Stomach smooth muscle (tissue), 2 donors: ENCODE measurements at regions not wholly inside any gene's neighbourhood (a gene's known extent, or its start where the extent isn't known, plus 50 kb on each side); places are given as distances from the start of the nearest gene placed in this dataset.

Experiments used
- H3K27ac ChIP-seq: one replicate; pipeline ENCODE4 v1.7.0; 2013; ENCODE audit warnings: mild to moderate bottlenecking, low read length, inconsistent platforms
- H3K27me3 ChIP-seq, 2 donors: one replicate each; pipeline ENCODE4 v1.7.0; 2013; ENCODE audit warnings: low read length in 2 of 2; ENCODE audit not compliant: insufficient read depth in 2 of 2, control insufficient read depth in 1 of 2
- H3K36me3 ChIP-seq, 2 donors: one replicate each; pipeline ENCODE4 v1.7.0; 2013; ENCODE audit warnings: low read length in 2 of 2; ENCODE audit not compliant: control insufficient read depth in 2 of 2, insufficient read depth in 2 of 2
- H3K4me1 ChIP-seq: one replicate; pipeline ENCODE4 v1.7.0; 2013; ENCODE audit warnings: low read length; ENCODE audit not compliant: control insufficient read depth, insufficient read depth
- H3K4me3 ChIP-seq, 2 donors: one replicate each; pipeline ENCODE4 v1.7.0; 2013; ENCODE audit warnings: low read length in 2 of 2
- H3K9ac ChIP-seq, 2 donors: one replicate each; pipeline ENCODE4 v1.7.0; 2013; ENCODE audit warnings: low read length in 2 of 2, mild to moderate bottlenecking in 1 of 2
- H3K9me3 ChIP-seq, 2 donors: one replicate each; pipeline ENCODE4 v1.7.0; 2013; ENCODE audit warnings: low read length in 2 of 2; ENCODE audit not compliant: control insufficient read depth in 2 of 2
- donor health status: healthy.
- donor health status: Pancreatic carcinoma.

DNA sequence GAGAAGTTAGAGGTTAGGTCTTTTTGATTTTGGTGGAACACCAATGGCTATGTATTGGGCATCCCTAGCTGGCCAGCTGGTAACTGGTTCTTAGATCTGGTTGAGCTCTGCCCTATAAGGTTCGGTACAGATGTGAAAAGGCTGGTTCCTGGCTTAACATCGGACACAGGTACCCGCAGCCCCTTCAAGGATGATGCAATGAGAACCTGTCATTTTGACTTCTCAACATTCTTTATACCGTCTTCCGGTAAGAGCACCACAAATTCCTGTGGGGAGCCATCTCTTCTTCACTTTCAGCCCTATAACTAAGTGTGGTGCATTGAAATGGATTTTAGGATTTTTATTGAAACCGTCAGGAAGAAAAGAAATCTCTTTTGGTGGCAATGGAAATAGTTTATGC lies 222.8 kb downstream of the ADAMTS9 start:
- Histone ChIP-seq H3K9ac (no peak overlapping the region), H3K27me3 (peaks cover 0 to 6% of the 10 kb centered on the region in 2 donors), H3K4me3 (no peak overlapping the region), H3K9me3 (no peaks in the 10 kb centered on the region), H3K4me1 (no peaks in the 10 kb centered on the region), H3K27ac (no peak overlapping the region), H3K36me3 (no peaks in the 10 kb centered on the region)

DNA sequence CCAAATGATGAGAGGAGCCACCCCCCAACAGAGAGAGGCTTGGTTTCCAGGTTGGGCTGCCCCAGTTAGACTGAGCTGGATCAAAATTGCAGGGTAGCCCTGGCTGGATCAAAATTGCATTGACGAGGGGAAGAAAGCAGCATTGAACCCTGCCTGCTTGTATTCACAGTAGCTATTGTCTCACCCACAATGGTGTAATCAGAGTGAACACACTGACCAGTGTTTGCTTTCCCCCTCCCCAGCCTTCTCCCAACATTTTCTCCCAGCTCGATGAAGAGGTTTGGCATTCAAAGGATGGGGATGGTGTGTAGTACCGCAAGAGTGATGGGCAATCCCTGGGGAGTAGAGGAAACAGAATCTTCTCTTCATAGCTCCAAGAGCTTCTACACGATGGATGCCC lies 223.8 kb downstream of the ADAMTS9 start:
- no peaks in the 10 kb centered on the region for H3K36me3 ChIP-seq
- H3K4me3 ChIP-seq, result no peak overlapping the region
- no peaks in the 10 kb centered on the region for H3K4me1 ChIP-seq
- H3K9me3 ChIP-seq, result no peaks in the 10 kb centered on the region
- no peak overlapping the region for H3K27ac ChIP-seq
- H3K9ac ChIP-seq, result no peak overlapping the region
- peaks cover 0 to 6% of the 10 kb centered on the region in 2 donors for H3K27me3 ChIP-seq

DNA sequence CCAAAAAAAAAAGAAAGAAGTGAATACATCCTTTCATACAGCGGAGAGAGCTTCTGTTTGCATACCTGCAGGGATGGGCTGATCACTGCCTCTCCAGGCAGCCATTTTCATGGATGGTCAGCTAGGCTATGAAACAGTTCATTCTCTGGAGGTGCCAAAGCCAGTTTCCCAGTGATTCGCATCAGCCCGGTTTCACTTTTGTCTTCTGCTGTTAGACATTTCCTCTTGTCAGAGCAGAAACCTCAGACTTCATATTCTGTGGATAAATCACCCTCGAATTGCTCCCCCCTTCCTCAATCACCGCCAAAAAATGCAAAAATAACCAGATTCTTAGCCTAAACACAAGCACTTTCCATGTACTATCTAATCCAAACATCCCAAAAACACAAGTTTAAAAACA lies 225.6 kb downstream of the ADAMTS9 start:
- H3K9me3 ChIP-seq, result no peaks in the 10 kb centered on the region
- H3K27me3 ChIP-seq, result peaks cover 0 to 6% of the 10 kb centered on the region in 2 donors
- no peaks in the 10 kb centered on the region for H3K4me1 ChIP-seq
- no peak overlapping the region for H3K9ac ChIP-seq
- H3K36me3 ChIP-seq, result no peaks in the 10 kb centered on the region
- H3K4me3 ChIP-seq, result no peak overlapping the region
- no peak overlapping the region for H3K27ac ChIP-seq

DNA sequence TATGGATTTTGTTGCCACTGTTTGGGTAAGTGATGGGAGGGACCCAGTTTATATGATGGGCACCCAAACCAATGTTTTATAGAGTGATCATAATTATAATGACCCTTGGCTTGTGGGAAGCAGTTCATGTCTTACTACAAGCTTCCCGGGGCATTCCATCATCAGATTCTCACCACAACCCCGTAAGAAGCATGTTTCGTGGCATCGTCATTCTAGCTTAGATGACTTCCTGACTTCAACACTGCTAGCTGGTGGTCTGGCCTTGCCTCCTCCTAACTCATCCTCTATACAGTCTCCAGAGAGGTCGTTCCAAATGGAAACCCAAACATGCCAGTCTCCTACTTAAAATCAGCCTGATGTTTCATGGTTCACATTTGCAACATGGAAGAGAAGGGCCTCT lies 226.9 kb downstream of the ADAMTS9 start:
- Histone ChIP-seq H3K4me3 (no peak overlapping the region), H3K27me3 (peaks cover 0 to 6% of the 10 kb centered on the region in 2 donors), H3K4me1 (no peaks in the 10 kb centered on the region), H3K36me3 (no peaks in the 10 kb centered on the region), H3K27ac (no peak overlapping the region), H3K9ac (no peak overlapping the region), H3K9me3 (no peaks in the 10 kb centered on the region)

- Histone ChIP-seq H3K27me3 (peaks cover 0 to 2% of the 10 kb centered on the region in 2 donors), H3K9ac (no peak overlapping the region), H3K36me3 (no peaks in the 10 kb centered on the region), H3K27ac (no peak overlapping the region), H3K9me3 (no peaks in the 10 kb centered on the region), H3K4me1 (no peaks in the 10 kb centered on the region), H3K4me3 (no peak overlapping the region)
Observed at GRCh38 chr3:64460141-64460730, 227.6 kb downstream of the ADAMTS9 start.

- no peak overlapping the region for H3K4me3 ChIP-seq
- no peak overlapping the region for H3K9ac ChIP-seq
- H3K27ac ChIP-seq, result no peak overlapping the region
- peaks cover 0 to 2% of the 10 kb centered on the region in 2 donors for H3K27me3 ChIP-seq
- H3K36me3 ChIP-seq, result no peaks in the 10 kb centered on the region
- H3K9me3 ChIP-seq, result no peaks in the 10 kb centered on the region
- H3K4me1 ChIP-seq, result no peaks in the 10 kb centered on the region
Observed at GRCh38 chr3:64459711-64460110, 228.1 kb downstream of the ADAMTS9 start.

- H3K9ac ChIP-seq, result no peak overlapping the region
- H3K36me3 ChIP-seq, result no peaks in the 10 kb centered on the region
- no peaks in the 10 kb centered on the region for H3K4me1 ChIP-seq
- H3K27me3 ChIP-seq, result no peaks in the 10 kb centered on the region
- H3K4me3 ChIP-seq, result no peak overlapping the region
- H3K9me3 ChIP-seq, result no peaks in the 10 kb centered on the region
- no peak overlapping the region for H3K27ac ChIP-seq
Observed at GRCh38 chr3:64457811-64458210, 230.0 kb downstream of the ADAMTS9 start.

DNA sequence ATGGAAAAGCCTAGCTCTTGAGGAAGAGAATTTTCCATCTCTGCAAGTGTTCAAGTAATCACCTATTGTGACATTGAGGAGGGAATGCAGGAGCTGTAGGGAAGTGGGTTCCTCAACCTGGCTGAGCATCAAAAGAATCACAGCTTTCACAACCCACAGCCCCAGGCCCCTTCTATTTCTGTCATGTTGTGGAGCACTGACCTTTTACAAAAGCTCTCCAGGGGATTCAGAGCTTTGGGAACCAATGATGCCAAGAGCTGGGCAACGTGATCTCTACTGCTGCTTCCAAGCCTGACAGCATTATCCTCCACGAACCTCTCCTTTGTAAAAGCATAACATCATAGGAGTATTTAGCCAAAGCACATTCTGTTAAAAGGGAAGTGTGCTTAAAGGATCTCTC lies 231.1 kb downstream of the ADAMTS9 start:
- Histone ChIP-seq H3K4me3 (no peak overlapping the region), H3K9me3 (no peaks in the 10 kb centered on the region), H3K27me3 (no peaks in the 10 kb centered on the region), H3K9ac (no peak overlapping the region), H3K27ac (no peak overlapping the region), H3K36me3 (no peaks in the 10 kb centered on the region), H3K4me1 (no peaks in the 10 kb centered on the region)

DNA sequence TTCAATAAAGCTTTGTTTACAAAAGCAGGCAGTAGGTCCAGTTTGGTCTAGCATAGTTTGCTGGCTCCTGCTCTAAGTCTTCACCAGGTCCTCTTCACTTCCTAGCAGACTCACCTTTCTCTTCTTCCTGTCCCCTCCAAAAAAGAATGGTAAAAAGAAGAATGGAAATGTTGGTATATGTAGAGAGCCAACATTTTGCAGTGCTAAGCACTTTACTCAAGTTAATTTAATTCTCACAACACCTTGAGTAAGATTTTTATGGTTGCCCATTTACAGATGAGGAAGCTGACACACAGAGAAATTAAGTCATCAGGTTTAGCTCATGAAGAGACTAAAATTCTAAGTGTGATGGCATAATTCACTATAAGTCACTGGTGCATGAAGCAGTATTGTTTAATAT lies 230.1 kb upstream of the PRICKLE2 start:
- no peaks in the 10 kb centered on the region for H3K27me3 ChIP-seq

DNA sequence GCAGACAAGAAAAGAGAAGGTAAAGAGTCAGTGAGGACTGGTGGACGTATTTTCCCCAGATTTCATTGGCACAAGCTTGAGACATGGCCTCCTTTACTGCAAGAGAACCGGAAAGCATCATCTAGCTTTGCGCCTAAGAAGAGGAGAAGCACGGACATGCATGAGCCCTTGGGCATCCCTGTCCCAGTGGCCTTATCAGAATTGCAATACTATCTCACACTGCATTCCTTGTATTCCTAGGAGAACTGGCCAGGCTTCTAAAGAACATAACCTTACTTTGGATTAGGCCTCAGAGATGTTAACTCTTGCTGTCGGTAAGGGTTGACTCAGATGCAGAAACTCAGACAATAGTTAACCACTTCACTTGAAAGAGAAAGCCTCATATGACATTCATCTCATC lies 229.5 kb upstream of the PRICKLE2 start:
- H3K9ac ChIP-seq, result no peak overlapping the region
- H3K27ac ChIP-seq, result no peak overlapping the region
- H3K36me3 ChIP-seq, result no peaks in the 10 kb centered on the region
- H3K4me1 ChIP-seq, result no peaks in the 10 kb centered on the region
- no peaks in the 10 kb centered on the region for H3K27me3 ChIP-seq
- no peaks in the 10 kb centered on the region for H3K9me3 ChIP-seq
- H3K4me3 ChIP-seq, result no peak overlapping the region

More for the DNA sequence above, 230.1 kb upstream of the PRICKLE2 start:
- Histone ChIP-seq H3K4me1 (no peaks in the 10 kb centered on the region), H3K9me3 (no peaks in the 10 kb centered on the region), H3K36me3 (no peaks in the 10 kb centered on the region), H3K9ac (no peak overlapping the region), H3K27ac (no peak overlapping the region), H3K4me3 (no peak overlapping the region)

- Histone ChIP-seq H3K9ac (no peak overlapping the region), H3K4me3 (no peak overlapping the region), H3K27ac (no peak overlapping the region), H3K9me3 (no peaks in the 10 kb centered on the region), H3K27me3 (no peaks in the 10 kb centered on the region), H3K4me1 (no peaks in the 10 kb centered on the region), H3K36me3 (no peaks in the 10 kb centered on the region)
Observed at GRCh38 chr3:64454179-64454578, 228.9 kb upstream of the PRICKLE2 start.
